ENCODE measurements at regions not wholly inside any gene's neighbourhood (a gene's known extent, or its start where the extent isn't known, plus 50 kb on each side); places are given as distances from the start of the nearest gene placed in this dataset.
"Not testable (repeated sequence)": the region's sequence is repeated elsewhere in the genome, so short reads cannot be mapped to it uniquely, and the experiment has no call there.

DNA sequence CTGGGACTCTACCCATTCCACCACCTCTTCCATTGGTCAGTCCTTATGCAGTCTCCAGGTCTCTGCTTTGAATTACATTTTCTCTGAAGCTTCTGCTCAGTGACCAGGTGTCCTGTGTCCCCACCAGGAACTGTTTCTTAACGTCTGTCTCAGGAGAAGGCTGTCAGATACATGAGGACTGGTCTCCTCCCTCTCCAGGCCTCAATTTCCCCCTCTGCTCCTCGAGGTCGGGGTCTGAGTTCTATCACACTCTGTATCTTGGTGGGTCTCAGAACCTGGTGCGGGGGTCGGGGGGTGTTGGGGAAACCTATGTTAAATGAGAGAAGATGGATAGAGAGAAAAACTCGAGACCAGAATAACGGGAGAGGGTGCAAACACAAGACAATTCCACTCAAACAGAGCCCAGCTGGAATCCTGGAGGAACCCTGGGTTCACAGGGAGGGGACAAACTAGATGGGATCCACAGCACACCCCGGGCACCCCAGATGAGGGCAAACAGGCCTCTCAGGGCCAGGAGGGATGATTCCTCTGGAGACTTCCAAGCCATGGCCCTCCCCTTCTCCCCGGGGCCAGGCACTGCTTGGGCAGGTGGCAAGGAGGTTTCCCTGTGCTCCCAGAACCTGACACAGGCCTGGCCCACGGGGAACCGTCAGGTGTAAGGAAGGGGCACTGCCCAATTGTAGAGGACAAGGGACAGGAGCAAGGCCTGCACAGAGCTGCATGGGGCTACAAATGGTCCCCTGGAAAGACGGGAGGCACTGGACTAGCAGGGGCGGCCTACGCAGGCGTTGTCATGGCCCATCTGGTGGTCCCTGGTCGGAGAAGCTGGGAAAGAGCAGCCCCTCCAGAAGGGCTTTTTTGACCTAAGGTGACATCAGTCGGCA, 313.2 kb upstream of the DIO3 start:
- DNase-seq (no peak), ATAC-seq (no peak)

GRCh38 chr14:101248840-101249675, 312.2 kb upstream of the DIO3 start:
- DNase-seq (no peak), ATAC-seq (no peak)

GRCh38 chr14:101249676-101250036, 311.6 kb upstream of the DIO3 start:
- DNase-seq (no peak), ATAC-seq (no peak)

- ATAC-seq = no peak
- DNase-seq = no peak
Measured at GRCh38 chr14:101250336-101250947, 310.9 kb upstream of the DIO3 start.

DNA sequence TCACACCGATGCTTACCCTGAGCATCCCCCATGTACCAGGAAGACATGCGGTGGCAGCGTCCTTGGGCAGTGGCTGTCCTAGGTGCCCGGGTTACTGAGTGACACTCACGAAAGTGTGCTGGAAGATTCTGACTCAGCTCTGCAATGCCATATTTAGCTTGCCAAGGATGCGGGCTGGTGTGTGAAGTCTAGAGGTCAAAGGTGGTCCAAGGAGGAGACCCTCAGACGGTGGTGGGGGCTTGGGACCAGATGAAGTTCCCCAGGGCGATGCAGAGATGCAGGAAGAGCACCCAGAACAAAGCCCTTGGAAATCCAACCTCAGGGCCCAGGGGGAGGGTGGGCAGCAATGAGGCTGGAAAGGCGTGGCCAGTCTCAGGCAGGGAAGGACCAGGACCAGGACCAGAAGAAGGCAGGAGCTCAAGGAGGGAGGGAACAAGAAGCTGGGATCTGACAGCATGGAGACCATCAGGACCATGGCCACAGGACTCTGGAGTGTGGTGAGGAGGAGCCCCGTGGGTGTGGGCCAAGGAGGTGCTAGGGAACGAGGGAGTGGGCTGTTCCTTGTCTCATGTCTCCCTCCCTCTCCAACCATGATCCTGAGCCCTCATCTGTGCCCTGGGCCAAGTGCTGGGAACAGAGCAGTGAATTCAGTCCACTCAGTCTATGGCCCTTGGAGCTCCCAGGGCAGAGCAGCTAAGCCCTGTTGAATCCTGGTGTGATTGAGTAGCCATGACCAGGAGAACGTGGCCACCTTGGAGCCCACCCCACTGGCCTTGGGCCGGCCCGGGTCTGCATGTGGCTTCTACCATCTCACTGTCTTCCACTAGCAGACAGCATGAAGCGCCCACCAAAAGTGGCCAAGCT, 310.1 kb upstream of the DIO3 start:
- ATAC-seq (no peak), DNase-seq (no peak)

DNA sequence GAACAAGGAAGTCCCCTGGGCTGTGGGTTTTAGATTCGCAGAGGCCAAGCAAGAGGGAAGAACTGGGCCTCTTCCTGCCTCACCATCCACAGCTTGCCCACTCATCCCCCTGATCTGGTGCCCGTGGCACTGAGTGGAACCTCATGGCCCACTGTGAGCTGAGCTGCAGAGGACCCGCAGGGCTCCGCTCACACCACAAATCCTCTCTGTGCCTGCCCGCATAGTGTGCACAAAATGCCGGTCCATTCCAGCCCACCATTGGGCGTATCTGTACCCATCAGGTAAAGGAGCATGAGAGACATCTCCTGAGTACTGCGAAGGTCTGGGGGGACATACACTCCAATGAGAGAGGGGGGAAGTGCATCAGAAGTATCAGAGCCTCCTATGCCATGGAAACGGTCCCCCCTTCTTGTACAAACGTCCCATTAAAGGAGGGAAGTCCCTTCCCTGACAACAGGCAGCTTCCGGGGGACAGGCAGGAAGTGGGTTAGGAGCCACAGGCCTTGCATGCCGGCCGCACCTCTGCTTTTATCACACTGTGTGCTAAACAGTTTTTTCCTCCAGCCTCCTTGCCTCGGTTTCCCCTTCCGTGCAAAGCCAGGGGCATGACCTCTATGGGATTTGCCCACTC, 309.4 kb upstream of the DIO3 start:
- DNase-seq (no peak), ATAC-seq (no peak)

GRCh38 chr14:101252443-101253214, 308.7 kb upstream of the DIO3 start:
- DNase-seq (no peak), ATAC-seq (no peak)

- DNase-seq (no peak), ATAC-seq (no peak)
Measured at GRCh38 chr14:101253948-101254347, 307.3 kb upstream of the DIO3 start.

DNA sequence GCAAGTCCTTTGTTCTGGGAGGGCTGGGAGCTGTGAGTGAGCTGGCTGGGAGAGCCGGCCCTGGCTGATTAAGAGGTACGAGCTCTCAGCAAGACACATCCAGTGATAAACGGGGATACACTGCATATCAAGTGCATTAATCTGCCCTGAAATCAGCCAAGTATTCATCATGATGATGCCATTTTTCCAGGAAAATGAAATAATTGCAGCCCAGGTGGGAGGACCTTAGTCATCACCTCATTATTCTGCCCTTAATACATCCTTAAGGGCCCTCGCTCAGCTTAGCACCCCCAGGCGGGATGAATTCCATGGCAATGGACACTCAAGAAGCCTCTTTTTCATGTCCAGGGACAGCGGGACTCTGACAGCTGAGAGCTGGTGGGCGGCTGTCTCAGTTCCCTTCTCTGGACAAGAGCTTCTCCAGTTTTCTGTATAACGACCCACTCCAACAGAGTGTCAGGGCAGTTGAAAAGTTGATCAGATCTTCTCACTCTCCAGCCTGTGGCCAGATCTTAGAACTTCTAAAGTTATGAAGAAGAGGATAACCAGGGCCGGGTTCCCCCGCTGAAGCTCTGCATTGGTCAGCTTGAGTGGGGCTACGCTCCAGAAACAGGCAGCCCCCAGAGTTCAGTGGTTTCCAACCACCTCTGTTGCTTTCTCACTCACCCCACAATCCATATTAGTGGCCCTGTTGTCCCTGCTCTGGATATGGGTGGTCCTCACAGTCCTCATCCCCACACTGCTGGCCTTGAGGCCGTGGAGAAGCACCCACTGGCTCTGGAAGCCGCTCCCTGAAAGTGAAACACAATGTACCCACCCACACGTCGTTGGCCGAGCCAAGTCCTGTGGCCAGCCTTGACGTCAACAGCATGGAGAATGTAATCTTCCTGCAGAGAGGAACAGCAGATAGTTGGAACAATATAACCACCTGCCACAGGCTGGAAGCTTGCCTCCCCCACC, 306.2 kb upstream of the DIO3 start:
- DNase-seq (no peak), ATAC-seq (no peak)

GRCh38 chr14:101255765-101256125, 305.6 kb upstream of the DIO3 start:
- no peak for DNase-seq

GRCh38 chr14:101256266-101256665, 305.0 kb upstream of the DIO3 start:
- ATAC-seq (no peak), DNase-seq (no peak)

More at GRCh38 chr14:101255765-101256125, 305.6 kb upstream of the DIO3 start:
- ATAC-seq = no peak

DNA sequence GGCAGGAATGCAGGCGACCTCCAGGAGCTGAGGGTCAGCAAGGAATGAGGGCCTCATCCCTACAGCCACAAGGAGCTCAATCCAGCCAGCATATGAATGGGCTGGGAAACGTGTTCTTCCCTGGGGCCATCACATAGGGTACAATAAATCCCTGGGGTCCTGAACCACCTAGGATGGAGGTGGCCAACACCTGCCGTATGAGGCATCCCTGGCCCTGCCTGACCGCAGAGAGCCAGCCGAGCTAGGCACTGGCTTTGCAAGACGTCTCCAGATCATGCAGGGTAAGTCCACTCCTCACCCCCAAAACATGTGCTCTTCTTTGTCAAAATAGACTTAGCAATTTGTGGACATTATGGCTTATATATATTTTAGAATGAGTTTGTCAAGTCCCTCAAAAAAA, 303.7 kb upstream of the DIO3 start:
- no peak for DNase-seq
- no peak for ATAC-seq

DNA sequence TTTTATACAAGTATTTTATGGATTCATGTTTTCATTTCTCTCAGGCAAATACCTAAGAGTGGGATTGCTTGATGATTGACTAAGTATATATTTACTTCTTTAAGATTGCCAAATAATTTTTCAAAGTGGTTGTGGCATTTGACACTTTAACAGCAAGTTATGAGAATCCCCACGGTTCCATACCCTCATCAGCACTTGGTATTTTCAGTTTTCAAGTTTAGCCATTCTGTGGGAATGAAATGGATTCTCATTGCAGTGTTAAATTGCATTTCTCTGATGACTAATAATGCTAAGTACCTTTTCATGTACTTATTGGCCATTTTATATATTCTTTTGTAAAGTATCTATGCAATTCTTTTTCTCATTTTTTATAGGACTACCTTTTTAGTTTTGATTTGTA, 301.5 kb upstream of the DIO3 start:
- DNase-seq (no peak), ATAC-seq (no peak)

GRCh38 chr14:101266441-101266840, 294.9 kb upstream of the DIO3 start:
- not testable (repeated sequence) for ATAC-seq, DNase-seq

GRCh38 chr14:101273091-101273490, 288.2 kb upstream of the DIO3 start:
- ATAC-seq (no peak), DNase-seq (no peak)

GRCh38 chr14:101276309-101277091, 284.8 kb upstream of the DIO3 start:
- DNase-seq (no peak), ATAC-seq (no peak)

DNA sequence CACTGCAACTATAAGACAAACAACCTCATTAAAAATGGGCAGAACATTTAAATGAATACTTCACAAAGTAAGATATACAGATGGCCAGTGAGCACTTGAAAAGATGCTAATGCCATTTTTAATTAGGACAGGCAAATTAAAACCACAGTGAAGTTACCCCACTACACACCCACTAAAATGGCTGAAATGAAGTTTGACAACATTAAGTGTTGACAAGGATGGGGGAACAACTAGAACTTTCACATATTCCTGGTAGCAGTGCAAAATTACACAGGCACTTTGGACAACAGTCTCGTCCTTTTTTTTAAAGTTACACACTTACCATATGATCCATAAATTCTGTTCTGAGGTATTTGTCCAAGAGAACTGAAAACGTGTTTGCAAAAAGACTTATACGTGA, 278.9 kb upstream of the DIO3 start:
- no peak for ATAC-seq
- no peak for DNase-seq

DNA sequence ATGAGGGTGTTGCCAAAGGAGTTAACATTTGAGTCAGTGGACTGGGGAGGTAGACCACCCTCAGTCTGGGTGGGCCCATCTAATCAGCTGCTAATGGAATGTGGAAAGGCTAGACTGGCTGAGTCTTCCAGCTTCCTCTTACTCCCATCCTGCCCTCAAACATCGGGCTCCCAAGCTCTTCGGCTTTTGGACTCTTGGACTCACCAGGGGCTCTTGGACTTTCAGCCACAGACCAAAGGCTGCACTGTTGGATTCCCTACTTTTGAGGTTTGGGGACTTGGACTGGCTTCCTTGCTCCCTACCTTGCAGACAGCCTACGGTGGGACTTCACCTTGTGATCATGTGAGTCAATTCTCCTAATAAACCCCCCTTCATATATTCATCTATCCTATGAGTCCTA, 276.6 kb upstream of the DIO3 start:
- no peak for ATAC-seq
- DNase-seq = no peak
